ENCODE measurements at regions not wholly inside any gene's neighbourhood (a gene's known extent, or its start where the extent isn't known, plus 50 kb on each side); places are given as distances from the start of the nearest gene placed in this dataset.

DNA sequence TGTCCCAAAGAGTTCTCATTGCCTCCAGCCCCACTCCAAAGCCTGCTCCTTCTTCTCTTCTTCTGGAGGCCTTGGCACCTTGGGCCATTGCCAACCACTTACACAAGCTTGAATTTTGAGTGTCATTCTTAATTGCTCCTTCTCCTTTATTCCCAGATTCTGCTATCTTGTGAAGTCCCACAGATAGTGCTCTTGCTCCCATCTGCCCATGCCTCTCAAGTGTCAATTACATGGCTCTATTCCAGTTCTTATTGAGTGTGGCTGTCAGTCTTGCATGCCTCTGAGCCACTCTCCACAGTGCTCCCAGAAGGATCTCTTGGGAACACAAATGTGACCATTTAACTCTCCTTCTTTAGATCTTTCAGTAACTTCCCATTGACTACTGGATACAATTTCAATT lies 117.3 kb upstream of the SFRP2 start:
- Histone ChIP-seq H3K79me2 (ENCODE audit: insufficient read depth, low read length) (no peaks in the 10 kb centered on the region), H3K14ac (ENCODE audit: insufficient read depth, low read length) (no peak overlapping the region), H3K23me2 (ENCODE audit: insufficient read length, low read depth, low read length, poor library complexity, severe bottlenecking) (peaks cover 3% of the 10 kb centered on the region), H3K4ac (ENCODE audit: low read depth, low read length) (no peak overlapping the region), H4K5ac (ENCODE audit: insufficient read length, low read depth, low read length) (no peak overlapping the region), H2BK15ac (ENCODE audit: low read depth, low read length) (no peak overlapping the region), H2BK20ac (ENCODE audit: low read depth, low read length, poor library complexity, severe bottlenecking) (no peak overlapping the region), H2BK5ac (ENCODE audit: insufficient read length, low read length) (no peak overlapping the region), H3K27ac (ENCODE audit: insufficient read length, low read depth, low read length) (no peak overlapping the region), H2AFZ (ENCODE audit: low read length) (no peak overlapping the region), H3K23ac (ENCODE audit: insufficient read length, low read depth, low read length) (no peak overlapping the region), H3K4me1 (ENCODE audit: insufficient read depth, low read length) (peaks cover 3% of the 10 kb centered on the region; the same call in 1 of the 2 replicates), H4K8ac (replicated peaks; ENCODE audit: insufficient read length, low read depth, low read length) (no peak overlapping the region), H3K18ac (ENCODE audit: insufficient read length, low read depth, low read length) (no peak overlapping the region), H3K4me2 (ENCODE audit: insufficient read depth, insufficient read length, low read length) (no peak overlapping the region), H2BK12ac (ENCODE audit: insufficient read length, low read depth, low read length) (no peak overlapping the region), H2AK5ac (ENCODE audit: insufficient read length, low read length) (no peak overlapping the region), H3K79me1 (ENCODE audit: insufficient read depth, low read depth, low read length, poor library complexity, severe bottlenecking) (no peaks in the 10 kb centered on the region), H3K9me3 (ENCODE audit: control insufficient read depth, low read depth, low read length) (no peaks in the 10 kb centered on the region), H3K56ac (ENCODE audit: insufficient read length, low read depth, low read length) (no peak overlapping the region), H3T11ph (ENCODE audit: low read length) (no peak overlapping the region), H2BK120ac (ENCODE audit: low read depth, low read length, poor library complexity, severe bottlenecking) (no peak overlapping the region), H4K91ac (ENCODE audit: insufficient read length, low read depth, low read length) (no peak overlapping the region), H4K20me1 (ENCODE audit: control insufficient read depth, insufficient read depth, insufficient read length) (no peaks in the 10 kb centered on the region), H3K27me3 (ENCODE audit: insufficient read depth, low read length) (no peaks in the 10 kb centered on the region), H3K9ac (ENCODE audit: extremely low read depth, insufficient read length, low read length) (no peak overlapping the region)
- no peaks in the 10 kb centered on the region; a peak in 1 of 7 replicates for H3K36me3 Mint-ChIP-seq (ENCODE audit: insufficient read depth in 1 of 3, low read depth in 3 of 3)
- peaks cover 10 to 14% of the 10 kb centered on the region in 2 experiments for H3K4me1 Mint-ChIP-seq
- no peak for DNase-seq
- no peaks in the 10 kb centered on the region for H3K9me3 Mint-ChIP-seq
- H3K4me3 Mint-ChIP-seq = no peak overlapping the region
- no peak for TF ChIP-seq CTCF (conservative IDR thresholded peaks at IDR 0.05)
- no peak overlapping the region; a peak in 1 of 7 replicates for H3K27ac Mint-ChIP-seq
- H3K27me3 Mint-ChIP-seq (ENCODE audit: low read depth) = no peaks in the 10 kb centered on the region; the same call in 1 of the 2 replicates

Measured in H9 (cell line).